ENCODE measurements at regions not wholly inside any gene's neighbourhood (a gene's known extent, or its start where the extent isn't known, plus 50 kb on each side); places are given as distances from the start of the nearest gene placed in this dataset.

DNA sequence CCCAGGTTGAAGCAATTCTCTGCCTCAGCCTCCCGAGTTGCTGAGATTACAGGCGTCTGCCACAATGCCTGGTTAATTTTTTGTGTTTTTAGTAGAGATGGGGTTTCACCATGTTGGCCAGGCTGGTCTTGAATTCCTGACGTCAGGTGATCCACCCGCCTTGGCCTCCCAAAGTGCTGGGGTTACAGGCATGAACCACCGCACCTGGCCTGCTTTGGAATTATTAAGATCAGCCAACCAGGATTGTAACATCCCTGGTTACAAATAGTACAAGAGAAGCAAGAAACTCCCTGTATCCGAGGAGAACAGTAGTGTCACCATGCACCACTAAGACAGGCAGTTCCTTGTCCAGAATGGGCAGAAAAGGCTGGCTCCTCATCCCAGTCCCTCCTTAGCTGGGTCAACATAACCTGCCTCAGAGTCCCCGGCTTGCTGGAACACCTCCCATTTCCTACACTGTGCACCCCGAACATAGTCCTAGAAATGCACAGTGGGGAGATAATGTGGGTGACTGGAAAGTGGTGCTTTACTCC, 77.2 kb upstream of the INCENP start:
- TF ChIP-seq EP300 (IDR thresholded peaks at IDR 0.05) (no peak), POLR2A (IDR thresholded peaks at IDR 0.05; ENCODE audit: low read depth) (no peak)
- TF ChIP-seq, protein P1, sequence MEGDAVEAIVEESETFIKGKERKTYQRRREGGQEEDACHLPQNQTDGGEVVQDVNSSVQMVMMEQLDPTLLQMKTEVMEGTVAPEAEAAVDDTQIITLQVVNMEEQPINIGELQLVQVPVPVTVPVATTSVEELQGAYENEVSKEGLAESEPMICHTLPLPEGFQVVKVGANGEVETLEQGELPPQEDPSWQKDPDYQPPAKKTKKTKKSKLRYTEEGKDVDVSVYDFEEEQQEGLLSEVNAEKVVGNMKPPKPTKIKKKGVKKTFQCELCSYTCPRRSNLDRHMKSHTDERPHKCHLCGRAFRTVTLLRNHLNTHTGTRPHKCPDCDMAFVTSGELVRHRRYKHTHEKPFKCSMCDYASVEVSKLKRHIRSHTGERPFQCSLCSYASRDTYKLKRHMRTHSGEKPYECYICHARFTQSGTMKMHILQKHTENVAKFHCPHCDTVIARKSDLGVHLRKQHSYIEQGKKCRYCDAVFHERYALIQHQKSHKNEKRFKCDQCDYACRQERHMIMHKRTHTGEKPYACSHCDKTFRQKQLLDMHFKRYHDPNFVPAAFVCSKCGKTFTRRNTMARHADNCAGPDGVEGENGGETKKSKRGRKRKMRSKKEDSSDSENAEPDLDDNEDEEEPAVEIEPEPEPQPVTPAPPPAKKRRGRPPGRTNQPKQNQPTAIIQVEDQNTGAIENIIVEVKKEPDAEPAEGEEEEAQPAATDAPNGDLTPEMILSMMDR (IDR thresholded peaks at IDR 0.05), result no peak

Data from esophagus muscularis mucosa (tissue), 4 donors.